Adrenal gland (tissue), 9 donors: ENCODE measurements at regions not wholly inside any gene's neighbourhood (a gene's known extent, or its start where the extent isn't known, plus 50 kb on each side); places are given as distances from the start of the nearest gene placed in this dataset.

Source experiments
- DNase-seq, 7 donors: peaks; one replicate each; pipeline ENCODE4 v3.0.0-alpha.2; 2019 to 2020
- H3K27ac ChIP-seq, 5 donors: fragments of 200-600 bp; sonication (generic) in 4 of 5; 1 replicate in 3 of 5; 2 replicates in 2 of 5; pipeline versions ENCODE4 v1.5.1 to v1.8.0; 2016 to 2020; ENCODE audit warnings: mild to moderate bottlenecking in 1 of 5
- H3K27me3 ChIP-seq: fragments of 200-600 bp; 2 replicates; pipeline ENCODE4 v1.8.0; 2021
- H3K36me3 ChIP-seq, 2 donors: fragments of 200-600 bp; replicated peaks in 1 of 2; 1 replicate in 1 of 2; 2 replicates in 1 of 2; pipeline versions ENCODE4 v1.5.1 to v1.8.0; 2018 to 2022
- H3K4me1 ChIP-seq, 2 donors: fragments of 200-600 bp; replicated peaks in 1 of 2; 1 replicate in 1 of 2; 2 replicates in 1 of 2; pipeline versions ENCODE4 v1.5.1 to v1.8.0; 2018 to 2021
- H3K4me3 ChIP-seq, 4 donors: fragments of 200-600 bp; sonication (generic) in 3 of 4; one replicate each; pipeline ENCODE4 v1.5.1; 2016 to 2018
- H3K9me3 ChIP-seq, 3 donors: fragments of 200-600 bp; sonication (generic) in 1 of 3; replicated peaks in 1 of 3; 1 replicate in 2 of 3; 2 replicates in 1 of 3; pipeline versions ENCODE4 v1.5.1 to v1.8.0; 2016 to 2021
- CTCF ChIP-seq, 6 experiments: fragments of 450-650 bp in 4 of 6; fragments of 200-600 bp in 2 of 6; sonication (generic) in 1 of 6; IDR thresholded peaks; 1 replicate in 5 of 6; 2 replicates in 1 of 6; pipeline versions ENCODE4 v1.5.1 to v1.8.0; 2016 to 2021; ENCODE audit warnings: antibody characterized with exemption in 6 of 6, mild to moderate bottlenecking in 2 of 6, moderate library complexity in 1 of 6
- POLR2A ChIP-seq, 2 donors: fragments of 450-650 bp; IDR thresholded peaks; one replicate each; pipeline ENCODE4 v1.6.1; 2017; ENCODE audit warnings: antibody characterized with exemption in 2 of 2, mild to moderate bottlenecking in 2 of 2, moderate library complexity in 1 of 2
- WGBS, 4 donors: extraction: QIAGEN DNeasy Blood & Tissue Kit in 2 of 4; methylation state at CpG; one replicate each; pipeline versions ENCODE4 v1.1.5 to v1.1.7; 2013 to 2017; 5-methylcytosine and 5-hydroxymethylcytosine counted together
- intact Hi-C, 2 donors: fragments of 100-400 bp; cut with DNase I; formaldehyde crosslinking; loops; one replicate each; pipeline versions ENCODE4 v1.14.1 to v1.15.0; 2022 to 2023
- donor health status: healthy with polysubstance abuse.
- donor health status: Bipolar disorder and iron deficiency.
- donor health status: DM: yes; HTN: yes; CAD: no.
- donor health status: DM: no; HTN: no; CAD: no.
- donor health status: DM: no; HTN: no; CAD: no.

- TF ChIP-seq POLR2A (IDR thresholded peaks at IDR 0.05), result no peak
- no peak for TF ChIP-seq CTCF (IDR thresholded peaks at IDR 0.05)
- H3K4me3 ChIP-seq, result no peak overlapping the region
- intact Hi-C loops, result no loop called here
- no peaks in the 10 kb centered on the region for H3K27me3 ChIP-seq
- H3K36me3 ChIP-seq, result no peaks in the 10 kb centered on the region
- no peaks in the 10 kb centered on the region for H3K9me3 ChIP-seq
- H3K27ac ChIP-seq, result no peak overlapping the region
- no peaks in the 10 kb centered on the region for H3K4me1 ChIP-seq
- no peak for DNase-seq
- 76 to 89% (median 80%) methylated on average over 5 of the region's 5 CpGs for WGBS, 4 donors
Measured at GRCh38 chr10:10727812-10728211, 289.9 kb upstream of the CELF2 start.

GRCh38 chr10:10730471-10731043, 287.1 kb upstream of the CELF2 start:
- H3K27me3 ChIP-seq, result no peaks in the 10 kb centered on the region
- no peak for DNase-seq
- 76 to 89% (median 85%) methylated on average over 5 of the region's 5 CpGs for WGBS, 4 donors
- H3K36me3 ChIP-seq, result no peaks in the 10 kb centered on the region
- H3K9me3 ChIP-seq, result no peaks in the 10 kb centered on the region
- intact Hi-C loops, result no loop called here
- H3K4me1 ChIP-seq, result no peaks in the 10 kb centered on the region
- H3K27ac ChIP-seq, result no peak overlapping the region
- H3K4me3 ChIP-seq, result no peak overlapping the region
- TF ChIP-seq CTCF (IDR thresholded peaks at IDR 0.05), result no peak
- TF ChIP-seq POLR2A (IDR thresholded peaks at IDR 0.05), result no peak

GRCh38 chr10:10731366-10731765, 286.3 kb upstream of the CELF2 start:
- Histone ChIP-seq H3K27me3 (no peaks in the 10 kb centered on the region), H3K4me3 (no peak overlapping the region), H3K36me3 (no peaks in the 10 kb centered on the region), H3K4me1 (no peaks in the 10 kb centered on the region), H3K9me3 (no peaks in the 10 kb centered on the region), H3K27ac (no peak overlapping the region)
- 54 to 88% (median 75%) methylated on average over 2 of the region's 2 CpGs for WGBS, 4 donors
- DNase-seq, result no peak
- intact Hi-C loops, result no loop called here
- TF ChIP-seq POLR2A (IDR thresholded peaks at IDR 0.05) (no peak), CTCF (IDR thresholded peaks at IDR 0.05) (no peak)

- intact Hi-C loops, result no loop called here
Measured at GRCh38 chr10:10734356-10735064, 283.2 kb upstream of the CELF2 start.

More at GRCh38 chr10:10734356-10735064, 283.2 kb upstream of the CELF2 start:
- H3K9me3 ChIP-seq, result no peaks in the 10 kb centered on the region
- TF ChIP-seq POLR2A (IDR thresholded peaks at IDR 0.05) (no peak), CTCF (IDR thresholded peaks at IDR 0.05) (no peak)
- H3K36me3 ChIP-seq, result no peaks in the 10 kb centered on the region
- H3K27me3 ChIP-seq, result no peaks in the 10 kb centered on the region
- no peak overlapping the region for H3K4me3 ChIP-seq
- 45 to 58% (median 46%) methylated on average over 5 of the region's 5 CpGs for WGBS, 4 donors
- no peak overlapping the region for H3K27ac ChIP-seq
- DNase-seq, result no peak
- no peaks in the 10 kb centered on the region for H3K4me1 ChIP-seq
